ENCODE measurements at regions not wholly inside any gene's neighbourhood (a gene's known extent, or its start where the extent isn't known, plus 50 kb on each side); places are given as distances from the start of the nearest gene placed in this dataset.

DNA sequence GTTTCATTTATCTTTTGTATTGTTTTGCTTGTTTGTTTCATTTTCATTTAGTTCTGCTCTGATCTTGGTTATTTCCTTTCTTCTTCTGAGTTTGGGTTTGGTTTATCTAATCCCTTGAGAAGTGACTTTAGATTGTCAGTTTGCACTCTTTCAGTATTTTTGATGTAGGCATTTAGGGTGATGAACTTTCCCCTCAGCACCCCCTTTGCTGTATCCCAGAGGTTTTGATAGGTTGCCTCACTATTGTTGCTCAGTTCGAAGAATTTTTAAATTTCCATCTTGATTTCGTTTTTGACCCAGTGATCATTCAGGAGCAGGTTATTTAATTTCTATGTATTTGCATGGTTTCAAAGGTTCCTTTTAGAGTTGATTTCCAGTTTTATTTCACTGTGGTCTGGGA, 119.6 kb upstream of the SSTR4 start:
- Histone ChIP-seq H3K4me1 (no peaks in the 10 kb centered on the region), H3K27me3 (no peaks in the 10 kb centered on the region), H3K27ac (no peak overlapping the region), H3K36me3 (no peaks in the 10 kb centered on the region), H3K4me3 (no peak overlapping the region), H3K9me3 (no peaks in the 10 kb centered on the region)
- TF ChIP-seq, protein P1, sequence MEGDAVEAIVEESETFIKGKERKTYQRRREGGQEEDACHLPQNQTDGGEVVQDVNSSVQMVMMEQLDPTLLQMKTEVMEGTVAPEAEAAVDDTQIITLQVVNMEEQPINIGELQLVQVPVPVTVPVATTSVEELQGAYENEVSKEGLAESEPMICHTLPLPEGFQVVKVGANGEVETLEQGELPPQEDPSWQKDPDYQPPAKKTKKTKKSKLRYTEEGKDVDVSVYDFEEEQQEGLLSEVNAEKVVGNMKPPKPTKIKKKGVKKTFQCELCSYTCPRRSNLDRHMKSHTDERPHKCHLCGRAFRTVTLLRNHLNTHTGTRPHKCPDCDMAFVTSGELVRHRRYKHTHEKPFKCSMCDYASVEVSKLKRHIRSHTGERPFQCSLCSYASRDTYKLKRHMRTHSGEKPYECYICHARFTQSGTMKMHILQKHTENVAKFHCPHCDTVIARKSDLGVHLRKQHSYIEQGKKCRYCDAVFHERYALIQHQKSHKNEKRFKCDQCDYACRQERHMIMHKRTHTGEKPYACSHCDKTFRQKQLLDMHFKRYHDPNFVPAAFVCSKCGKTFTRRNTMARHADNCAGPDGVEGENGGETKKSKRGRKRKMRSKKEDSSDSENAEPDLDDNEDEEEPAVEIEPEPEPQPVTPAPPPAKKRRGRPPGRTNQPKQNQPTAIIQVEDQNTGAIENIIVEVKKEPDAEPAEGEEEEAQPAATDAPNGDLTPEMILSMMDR (IDR thresholded peaks at IDR 0.05), result no peak
- TF ChIP-seq POLR2A (IDR thresholded peaks at IDR 0.05) (no peak), POLR2AphosphoS5 (IDR thresholded peaks at IDR 0.05; ENCODE audit: insufficient read depth in 1 of 2, low read depth in 1 of 2) (no peak)
- intact Hi-C loops (cut with DNase I), result no loop called here
- no peak for DNase-seq (ENCODE audit: extremely low spot score in 2 of 2)

GRCh38 chr20:22916021-22916842, 118.9 kb upstream of the SSTR4 start:
- no peak for DNase-seq (ENCODE audit: extremely low spot score in 2 of 2)
- H3K27me3 ChIP-seq, result no peaks in the 10 kb centered on the region
- intact Hi-C loops (cut with DNase I), result no loop called here
- no peak overlapping the region for H3K27ac ChIP-seq
- no peaks in the 10 kb centered on the region for H3K9me3 ChIP-seq
- TF ChIP-seq, protein P1 (IDR thresholded peaks at IDR 0.05), result no peak
- no peak overlapping the region for H3K4me3 ChIP-seq
- H3K36me3 ChIP-seq, result no peaks in the 10 kb centered on the region
- H3K4me1 ChIP-seq, result peaks cover 1% of the 10 kb centered on the region

GRCh38 chr20:22918286-22918983, 116.7 kb upstream of the SSTR4 start:
- Histone ChIP-seq H3K4me1 (peaks cover 10% of the 10 kb centered on the region), H3K36me3 (no peaks in the 10 kb centered on the region), H3K27me3 (no peaks in the 10 kb centered on the region), H3K9me3 (no peaks in the 10 kb centered on the region), H3K27ac (no peak overlapping the region), H3K4me3 (no peak overlapping the region)
- TF ChIP-seq POLR2A (IDR thresholded peaks at IDR 0.05) (no peak), POLR2AphosphoS5 (IDR thresholded peaks at IDR 0.05; ENCODE audit: insufficient read depth in 1 of 2, low read depth in 1 of 2) (no peak)
- TF ChIP-seq, protein P1 (IDR thresholded peaks at IDR 0.05), result no peak
- intact Hi-C loops (cut with DNase I), result no loop called here
- DNase-seq (ENCODE audit: extremely low spot score in 2 of 2), result no peak

DNA sequence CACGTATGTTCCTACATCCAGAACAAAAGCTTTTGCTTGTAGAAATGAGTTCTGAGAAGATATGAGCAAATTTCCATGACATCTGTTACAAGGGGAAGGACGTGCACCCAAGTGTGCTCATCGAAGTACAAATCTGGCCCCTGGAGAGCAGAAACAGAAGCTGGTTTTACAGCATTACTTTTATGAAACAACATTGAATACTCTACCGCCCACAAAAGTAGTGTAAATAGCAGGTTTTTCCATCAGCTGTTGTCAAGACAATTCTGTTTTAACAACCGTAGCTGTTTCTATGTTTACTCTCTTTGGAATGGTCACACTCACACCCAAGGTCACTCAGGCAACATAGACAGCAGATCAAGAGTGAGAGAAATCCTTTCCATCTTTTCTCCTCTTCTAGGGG, 114.2 kb upstream of the SSTR4 start:
- TF ChIP-seq, protein P1 (IDR thresholded peaks at IDR 0.05), result no peak
- peaks cover 10% of the 10 kb centered on the region for H3K4me1 ChIP-seq
- no peak overlapping the region for H3K27ac ChIP-seq
- no peaks in the 10 kb centered on the region for H3K9me3 ChIP-seq
- H3K4me3 ChIP-seq, result no peak overlapping the region
- H3K27me3 ChIP-seq, result no peaks in the 10 kb centered on the region
- no peaks in the 10 kb centered on the region for H3K36me3 ChIP-seq
- intact Hi-C loops (cut with DNase I), result no loop called here
- DNase-seq (ENCODE audit: extremely low spot score in 2 of 2), result no peak
